MM.1S (cell line): ENCODE measurements at regions not wholly inside any gene's neighbourhood (a gene's known extent, or its start where the extent isn't known, plus 50 kb on each side); places are given as distances from the start of the nearest gene placed in this dataset.

Source experiments
- DNase-seq: peaks from one replicate; pipeline ENCODE4 v3.0.0-alpha.2; 2015
- H2AFZ ChIP-seq: fragments of 300-600 bp; sonication (generic); 2 replicates; pipeline ENCODE4 v1.6.0; 2016; ENCODE audit warnings: antibody characterized with exemption, low read length
- H3F3A ChIP-seq: fragments of 300-600 bp; sonication (generic); 2 replicates; pipeline ENCODE4 v1.6.1; 2016; ENCODE audit warnings: mild to moderate bottlenecking, antibody characterized with exemption, low read length, moderate library complexity, mixed read lengths; ENCODE audit not compliant: insufficient read depth
- H3K27ac ChIP-seq: fragments of 300-600 bp; sonication (generic); 2 replicates; pipeline ENCODE4 v1.5.1; 2016; ENCODE audit warnings: mild to moderate bottlenecking, low read length
- H3K27me3 ChIP-seq: fragments of 300-600 bp; sonication (generic); replicated peaks from 2 replicates; pipeline ENCODE4 v1.6.0; 2016; ENCODE audit warnings: low read length; ENCODE audit not compliant: insufficient read depth
- H3K36me3 ChIP-seq: fragments of 300-600 bp; sonication (generic); replicated peaks from 2 replicates; pipeline ENCODE4 v1.6.1; 2016; ENCODE audit warnings: mild to moderate bottlenecking, low read length, mixed read lengths; ENCODE audit not compliant: insufficient read depth
- H3K4me1 ChIP-seq: fragments of 300-600 bp; sonication (generic); 2 replicates; pipeline ENCODE4 v1.6.1; 2016; ENCODE audit warnings: low read length, mixed read lengths
- H3K4me2 ChIP-seq: fragments of 300-600 bp; sonication (generic); 2 replicates; pipeline ENCODE4 v1.6.0; 2016; ENCODE audit warnings: low read depth, low read length
- H3K4me3 ChIP-seq: fragments of 300-600 bp; sonication (generic); 2 replicates; pipeline ENCODE4 v1.5.1; 2016; ENCODE audit warnings: low read length, mixed read lengths
- H3K79me2 ChIP-seq: fragments of 300-600 bp; sonication (generic); 2 replicates; pipeline ENCODE4 v1.6.1; 2016; ENCODE audit warnings: mixed run types, low read length, mixed read lengths
- H3K9ac ChIP-seq: fragments of 300-600 bp; sonication (generic); 2 replicates; pipeline ENCODE4 v1.6.1; 2016; ENCODE audit warnings: low read length, mixed read lengths
- H3K9me2 ChIP-seq: fragments of 300-600 bp; sonication (generic); replicated peaks from 2 replicates; pipeline ENCODE4 v1.6.1; 2016; ENCODE audit warnings: mild to moderate bottlenecking, low read length, mixed read lengths; ENCODE audit not compliant: insufficient read depth
- H3K9me3 ChIP-seq: fragments of 300-600 bp; sonication (generic); replicated peaks from 2 replicates; pipeline ENCODE4 v1.6.1; 2016; ENCODE audit warnings: mild to moderate bottlenecking, low read length, mixed read lengths; ENCODE audit not compliant: insufficient read depth
- H4K20me1 ChIP-seq: fragments of 300-600 bp; sonication (generic); 2 replicates; pipeline ENCODE4 v1.6.1; 2016; ENCODE audit warnings: mild to moderate bottlenecking, low read length, moderate library complexity, mixed read lengths; ENCODE audit not compliant: insufficient read depth
- CTCF ChIP-seq: fragments of 300-600 bp; sonication (generic); IDR thresholded peaks from 2 replicates; pipeline ENCODE4 v1.5.1; 2016; ENCODE audit warnings: antibody characterized with exemption, low read length, mixed read lengths
- EZH2 ChIP-seq: fragments of 300-600 bp; sonication (generic); optimal IDR thresholded peaks from 2 replicates; pipeline ENCODE3; 2017; ENCODE audit warnings: low read depth, mild to moderate bottlenecking, antibody characterized with exemption, low read length, mixed read lengths
- EZH2phosphoT487 ChIP-seq: fragments of 300-600 bp; sonication (generic); IDR thresholded peaks from 2 replicates; pipeline ENCODE4 v1.6.1; 2018; ENCODE audit warnings: antibody characterized with exemption, low read length

- no peaks in the 10 kb centered on the region for H3K79me2 ChIP-seq
- DNase-seq = no peak
- peaks cover 63% of the 10 kb centered on the region for H3K27me3 ChIP-seq
- no peaks in the 10 kb centered on the region for H4K20me1 ChIP-seq
- no peaks in the 10 kb centered on the region for H3K36me3 ChIP-seq
- H3K9ac ChIP-seq = no peak overlapping the region
- H3K4me2 ChIP-seq = no peak overlapping the region
- no peak for TF ChIP-seq EZH2
- no peak for TF ChIP-seq CTCF
- TF ChIP-seq EZH2phosphoT487 = no peak
- H3F3A ChIP-seq = no peaks in the 10 kb centered on the region
- H3K9me3 ChIP-seq = no peaks in the 10 kb centered on the region
- H2AFZ ChIP-seq = no peak overlapping the region
- H3K4me1 ChIP-seq = no peaks in the 10 kb centered on the region
- H3K27ac ChIP-seq = no peak overlapping the region
- H3K9me2 ChIP-seq = no peaks in the 10 kb centered on the region
- H3K4me3 ChIP-seq = no peak overlapping the region
Observed at GRCh38 chr7:156442516-156442915, 198.1 kb upstream of the RNF32 start.

GRCh38 chr7:156440456-156440855 is 200.1 kb upstream of the RNF32 start:
- H3K36me3 ChIP-seq = no peaks in the 10 kb centered on the region
- H3K9ac ChIP-seq = no peak overlapping the region
- no peaks in the 10 kb centered on the region for H3F3A ChIP-seq
- H3K27ac ChIP-seq = no peak overlapping the region
- no peaks in the 10 kb centered on the region for H3K9me3 ChIP-seq
- H3K4me2 ChIP-seq = no peak overlapping the region
- no peak overlapping the region for H2AFZ ChIP-seq
- H3K79me2 ChIP-seq = no peaks in the 10 kb centered on the region
- no peaks in the 10 kb centered on the region for H3K4me1 ChIP-seq
- H4K20me1 ChIP-seq = no peaks in the 10 kb centered on the region
- H3K9me2 ChIP-seq = no peaks in the 10 kb centered on the region
- H3K4me3 ChIP-seq = no peak overlapping the region
- TF ChIP-seq CTCF = no peak
- TF ChIP-seq EZH2 = no peak
- no peak for TF ChIP-seq EZH2phosphoT487
- peaks cover 50% of the 10 kb centered on the region for H3K27me3 ChIP-seq
- DNase-seq = no peak

GRCh38 chr7:156438011-156438410 is 202.6 kb upstream of the RNF32 start:
- Histone ChIP-seq H3K79me2 (no peaks in the 10 kb centered on the region), H3K9ac (no peak overlapping the region), H4K20me1 (no peaks in the 10 kb centered on the region)

More at GRCh38 chr7:156438011-156438410, 202.6 kb upstream of the RNF32 start:
- Histone ChIP-seq H3K27me3 (peaks cover 25% of the 10 kb centered on the region), H2AFZ (no peak overlapping the region), H3K4me1 (no peaks in the 10 kb centered on the region), H3K4me2 (no peak overlapping the region), H3K36me3 (no peaks in the 10 kb centered on the region), H3F3A (no peaks in the 10 kb centered on the region), H3K4me3 (no peak overlapping the region), H3K27ac (no peak overlapping the region), H3K9me3 (no peaks in the 10 kb centered on the region), H3K9me2 (no peaks in the 10 kb centered on the region)
- no peak for DNase-seq
- no peak for TF ChIP-seq CTCF
- no peak for TF ChIP-seq EZH2
- TF ChIP-seq EZH2phosphoT487 = no peak
